Thyroid gland (tissue), 4 donors: ENCODE measurements at regions not wholly inside any gene's neighbourhood (a gene's known extent, or its start where the extent isn't known, plus 50 kb on each side); places are given as distances from the start of the nearest gene placed in this dataset.

Source experiments
- CTCF ChIP-seq, 6 experiments: fragments of 200-600 bp in 3 of 6; fragments of 450-650 bp in 3 of 6; sonication (generic) in 3 of 6; IDR thresholded peaks; one replicate each; pipeline ENCODE4 v1.5.1; 2016 to 2019; ENCODE audit warnings: antibody characterized with exemption in 6 of 6, mild to moderate bottlenecking in 2 of 6, inconsistent platforms in 1 of 6, moderate library complexity in 1 of 6
- POLR2A ChIP-seq, 2 donors: fragments of 450-650 bp; IDR thresholded peaks; one replicate each; pipeline ENCODE4 v1.6.1; 2017; ENCODE audit warnings: antibody characterized with exemption in 2 of 2, mild to moderate bottlenecking in 2 of 2, moderate library complexity in 1 of 2

- TF ChIP-seq CTCF (IDR thresholded peaks at IDR 0.05): no peak
- no peak for TF ChIP-seq POLR2A (IDR thresholded peaks at IDR 0.05)
Observed at GRCh38 chr20:39549733-39550132, 587.6 kb downstream of the DHX35 start.
